Kidney capillary endothelial cell (primary cell): ENCODE measurements at regions not wholly inside any gene's neighbourhood (a gene's known extent, or its start where the extent isn't known, plus 50 kb on each side); places are given as distances from the start of the nearest gene placed in this dataset.
"Not testable (repeated sequence)": the region's sequence is repeated elsewhere in the genome, so short reads cannot be mapped to it uniquely, and the experiment has no call there.

ENCODE experiments used
- DNase-seq: peaks from one replicate; pipeline ENCODE4 v3.0.0-alpha.2; 2018; ENCODE audit warnings: low spot score

- no peak for DNase-seq
Measured at GRCh38 chrX:87236830-87237440, 280.7 kb upstream of the KLHL4 start.

- DNase-seq: no peak
Measured at GRCh38 chrX:87265518-87265917, 252.1 kb upstream of the KLHL4 start.

- no peak for DNase-seq
Measured at GRCh38 chrX:87272491-87272890, 245.1 kb upstream of the KLHL4 start.

DNA sequence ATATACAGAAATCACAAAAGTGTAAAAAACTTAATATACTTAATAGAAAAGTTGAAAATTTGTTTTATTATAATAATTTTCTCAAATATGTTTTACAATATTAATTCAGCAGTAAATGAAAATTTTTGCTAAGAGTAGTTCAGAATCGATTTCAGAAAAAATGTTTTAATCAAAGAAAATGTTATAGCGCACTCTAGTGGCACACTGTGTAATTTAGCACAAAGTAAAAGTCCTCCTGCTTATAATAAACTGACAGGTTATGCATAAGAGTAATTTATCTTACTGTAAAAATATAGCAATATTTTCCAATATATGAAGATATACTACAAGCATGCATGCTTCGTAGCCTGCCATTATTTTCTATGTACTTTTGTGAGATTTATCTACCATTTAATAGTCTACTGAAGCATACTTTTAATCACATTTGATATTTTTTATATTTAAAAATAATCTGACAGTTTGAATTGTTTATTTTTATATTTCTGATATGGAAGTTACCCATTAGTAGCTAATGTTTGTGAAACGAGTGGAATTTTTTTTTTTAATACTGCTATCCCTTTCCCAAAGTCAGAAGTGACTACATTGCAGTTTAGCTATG lies 217.9 kb upstream of the KLHL4 start:
- peak; percentile 32 for DNase-seq

- no peak for DNase-seq
Measured at GRCh38 chrX:87310780-87311179, 206.8 kb upstream of the KLHL4 start.

GRCh38 chrX:87327267-87327666 lies 190.3 kb upstream of the KLHL4 start:
- DNase-seq: no peak

GRCh38 chrX:87337267-87337666 lies 180.3 kb upstream of the KLHL4 start:
- no peak for DNase-seq

DNA sequence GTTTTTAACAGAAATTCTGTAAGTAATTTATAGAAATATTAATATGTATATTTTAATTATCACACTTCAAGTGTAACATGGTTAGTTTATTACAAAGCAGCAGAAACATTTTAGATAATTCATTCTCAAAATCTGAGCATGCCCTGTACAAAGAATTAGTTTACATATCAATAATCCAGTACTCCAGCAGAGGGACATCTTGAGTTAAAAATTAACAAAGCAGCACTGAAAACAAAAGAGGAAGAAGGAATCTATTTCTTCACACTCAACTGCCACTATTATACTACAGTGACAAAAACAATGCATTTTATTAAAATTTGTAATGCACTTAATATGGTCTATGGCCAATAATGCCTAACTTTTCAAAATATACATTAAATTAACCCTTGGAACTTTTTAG lies 179.1 kb upstream of the KLHL4 start:
- DNase-seq: peak; percentile 36

- DNase-seq: no peak
Measured at GRCh38 chrX:87370865-87371264, 146.7 kb upstream of the KLHL4 start.

DNA sequence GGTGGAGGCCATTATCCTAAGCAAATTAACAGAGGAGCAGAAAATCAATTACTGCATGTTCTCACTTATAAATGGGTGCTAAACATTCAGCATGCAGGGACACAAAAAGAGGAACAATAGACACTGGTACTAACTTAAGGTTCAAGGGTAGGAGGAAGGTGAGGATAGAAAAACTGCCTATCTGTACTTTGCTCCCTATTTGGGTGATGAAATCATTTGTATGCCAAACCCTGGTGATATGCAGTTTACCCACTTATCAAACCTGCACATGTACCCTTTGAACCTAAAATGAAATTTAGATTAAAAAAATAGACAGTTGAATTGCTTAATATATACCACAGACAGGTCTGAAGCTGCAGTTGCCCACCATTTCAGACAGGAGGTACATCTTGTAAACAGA lies 143.3 kb upstream of the KLHL4 start:
- DNase-seq: no peak

GRCh38 chrX:87376896-87377295 lies 140.7 kb upstream of the KLHL4 start:
- no peak for DNase-seq

DNA sequence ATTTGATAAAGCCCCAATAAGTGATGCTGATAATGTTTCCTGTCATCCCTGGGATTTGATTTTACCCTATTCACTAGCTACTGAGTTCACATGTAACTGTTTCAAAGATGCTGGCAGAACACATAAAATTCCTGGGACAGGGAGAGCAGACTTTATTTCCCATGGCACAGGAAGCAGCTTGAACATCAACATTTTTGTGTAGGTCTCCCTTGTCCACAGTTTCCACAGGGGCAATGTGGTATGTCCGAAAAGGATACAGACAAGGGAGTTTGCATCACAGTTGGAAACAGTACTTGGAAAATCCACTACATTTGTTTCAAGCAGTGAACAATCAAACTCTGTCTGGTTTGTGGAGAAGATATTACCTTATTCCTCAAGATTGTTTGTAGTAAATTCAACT lies 129.2 kb upstream of the KLHL4 start:
- DNase-seq: no peak

DNA sequence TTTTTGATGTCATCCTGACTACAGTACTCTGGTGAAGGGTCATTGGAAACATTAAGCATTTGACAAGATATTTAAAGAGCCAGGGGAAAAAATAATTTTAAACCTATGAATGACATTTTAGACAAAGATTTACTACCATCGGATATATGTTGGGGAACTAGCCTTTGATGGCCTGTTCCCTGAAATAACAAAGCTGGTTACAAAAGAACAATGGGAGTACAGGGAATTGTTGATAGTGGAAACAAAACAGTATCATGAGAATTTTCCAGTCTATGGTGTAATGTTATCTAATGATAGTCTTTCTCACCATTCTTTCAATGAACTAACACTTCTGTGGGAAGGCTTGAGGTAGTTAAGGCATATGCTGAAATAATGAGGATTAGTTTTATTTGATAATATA lies 125.9 kb upstream of the KLHL4 start:
- no peak for DNase-seq

DNA sequence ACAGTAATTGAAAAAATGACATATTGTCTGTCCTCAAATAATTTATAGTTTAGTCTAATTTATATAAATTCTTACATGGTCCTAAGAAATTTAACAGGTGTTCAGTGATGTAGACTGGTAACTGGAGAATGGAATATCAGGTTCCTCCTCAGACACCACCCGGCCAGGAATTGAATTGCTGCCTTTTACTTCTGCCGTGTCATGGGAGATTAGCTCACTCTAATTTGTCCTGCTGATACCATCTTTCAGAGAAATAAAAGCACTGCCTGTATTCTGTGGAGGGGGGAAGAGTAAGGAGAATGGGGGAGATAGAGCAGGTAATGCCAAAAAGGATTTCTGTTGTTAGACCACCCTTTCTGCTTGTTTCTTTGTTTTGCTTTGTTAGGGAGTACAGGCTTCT lies 125.2 kb upstream of the KLHL4 start:
- DNase-seq: no peak

- no peak for DNase-seq
Measured at GRCh38 chrX:87397103-87397886, 120.3 kb upstream of the KLHL4 start.

GRCh38 chrX:87402256-87402655 lies 115.3 kb upstream of the KLHL4 start:
- DNase-seq: no peak

DNA sequence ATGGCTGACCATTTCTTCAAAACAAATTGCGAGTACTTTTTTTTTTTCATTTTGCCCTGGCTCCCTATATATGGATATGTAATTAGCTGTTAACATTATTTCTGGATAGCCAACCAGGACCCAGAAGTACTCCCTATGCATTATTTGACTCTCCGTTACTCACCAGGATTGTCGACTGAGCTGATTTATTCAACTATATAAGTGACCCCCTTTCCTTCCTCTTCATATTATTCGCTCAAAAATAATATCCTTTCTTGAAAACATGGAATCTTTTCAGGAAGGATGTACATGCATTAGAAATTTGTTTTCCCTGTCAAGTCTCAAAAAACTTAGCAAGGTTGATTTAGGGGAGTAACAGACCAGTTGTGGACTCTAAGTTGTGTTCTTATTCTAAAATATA lies 114.1 kb upstream of the KLHL4 start:
- no peak for DNase-seq

- peak; percentile 73 for DNase-seq
Measured at GRCh38 chrX:87409113-87409841, 108.3 kb upstream of the KLHL4 start.

- DNase-seq: no peak
Measured at GRCh38 chrX:87425618-87426017, 92.0 kb upstream of the KLHL4 start.

GRCh38 chrX:87434618-87435017 lies 83.0 kb upstream of the KLHL4 start:
- DNase-seq: peak; percentile 21

DNA sequence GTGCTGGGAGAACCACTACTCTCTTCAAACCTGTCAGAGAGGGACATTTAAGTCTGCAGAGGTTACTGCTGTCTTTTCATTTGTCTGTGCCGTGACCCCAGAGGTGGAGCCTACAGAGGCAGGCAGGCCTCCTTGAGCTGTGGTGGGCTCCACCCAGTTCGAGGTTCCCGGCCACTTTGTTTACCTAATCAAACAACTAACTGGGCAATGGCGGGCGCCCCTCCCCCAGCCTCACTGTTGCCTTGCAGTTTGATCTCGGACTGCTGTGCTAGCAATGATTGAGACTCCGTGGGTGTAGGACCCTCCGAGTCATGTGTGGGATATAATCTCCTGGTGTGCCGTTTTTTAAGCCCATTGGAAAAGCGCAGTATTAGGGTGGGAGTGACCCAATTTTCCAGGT lies 69.0 kb upstream of the KLHL4 start:
- DNase-seq: not testable (repeated sequence)

- DNase-seq: not testable (repeated sequence)
Measured at GRCh38 chrX:87465757-87466156, 51.8 kb upstream of the KLHL4 start.
